ENCODE measurements at regions not wholly inside any gene's neighbourhood (a gene's known extent, or its start where the extent isn't known, plus 50 kb on each side); places are given as distances from the start of the nearest gene placed in this dataset.

DNA sequence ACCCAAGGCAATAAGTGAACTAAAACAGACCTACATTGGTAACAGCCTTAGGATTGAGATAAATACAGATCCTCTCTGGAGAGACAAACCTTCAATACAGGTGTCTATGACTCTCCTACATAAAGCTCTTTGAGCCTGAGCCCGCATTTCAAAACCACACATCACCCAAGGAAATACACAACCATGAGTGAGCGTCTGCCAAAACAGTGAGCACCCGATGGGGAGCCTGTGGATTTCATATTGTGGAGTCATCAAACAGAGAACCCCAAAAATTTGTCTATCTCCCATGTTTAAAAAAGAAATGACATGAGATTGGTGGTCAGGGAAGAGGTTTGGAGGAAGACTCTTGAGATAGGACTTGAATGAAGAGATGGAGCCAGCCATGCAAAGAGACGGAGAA is 102.2 kb upstream of the LHX1 start:
- no peak overlapping the region for H3K4me3 ChIP-seq (ENCODE audit: low read length)
- TF ChIP-seq, protein P1, sequence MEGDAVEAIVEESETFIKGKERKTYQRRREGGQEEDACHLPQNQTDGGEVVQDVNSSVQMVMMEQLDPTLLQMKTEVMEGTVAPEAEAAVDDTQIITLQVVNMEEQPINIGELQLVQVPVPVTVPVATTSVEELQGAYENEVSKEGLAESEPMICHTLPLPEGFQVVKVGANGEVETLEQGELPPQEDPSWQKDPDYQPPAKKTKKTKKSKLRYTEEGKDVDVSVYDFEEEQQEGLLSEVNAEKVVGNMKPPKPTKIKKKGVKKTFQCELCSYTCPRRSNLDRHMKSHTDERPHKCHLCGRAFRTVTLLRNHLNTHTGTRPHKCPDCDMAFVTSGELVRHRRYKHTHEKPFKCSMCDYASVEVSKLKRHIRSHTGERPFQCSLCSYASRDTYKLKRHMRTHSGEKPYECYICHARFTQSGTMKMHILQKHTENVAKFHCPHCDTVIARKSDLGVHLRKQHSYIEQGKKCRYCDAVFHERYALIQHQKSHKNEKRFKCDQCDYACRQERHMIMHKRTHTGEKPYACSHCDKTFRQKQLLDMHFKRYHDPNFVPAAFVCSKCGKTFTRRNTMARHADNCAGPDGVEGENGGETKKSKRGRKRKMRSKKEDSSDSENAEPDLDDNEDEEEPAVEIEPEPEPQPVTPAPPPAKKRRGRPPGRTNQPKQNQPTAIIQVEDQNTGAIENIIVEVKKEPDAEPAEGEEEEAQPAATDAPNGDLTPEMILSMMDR (conservative IDR thresholded peaks at IDR 0.05; ENCODE audit: low read depth, low read length): no peak
- DNase-seq (ENCODE audit: low read depth): no peak

DNA sequence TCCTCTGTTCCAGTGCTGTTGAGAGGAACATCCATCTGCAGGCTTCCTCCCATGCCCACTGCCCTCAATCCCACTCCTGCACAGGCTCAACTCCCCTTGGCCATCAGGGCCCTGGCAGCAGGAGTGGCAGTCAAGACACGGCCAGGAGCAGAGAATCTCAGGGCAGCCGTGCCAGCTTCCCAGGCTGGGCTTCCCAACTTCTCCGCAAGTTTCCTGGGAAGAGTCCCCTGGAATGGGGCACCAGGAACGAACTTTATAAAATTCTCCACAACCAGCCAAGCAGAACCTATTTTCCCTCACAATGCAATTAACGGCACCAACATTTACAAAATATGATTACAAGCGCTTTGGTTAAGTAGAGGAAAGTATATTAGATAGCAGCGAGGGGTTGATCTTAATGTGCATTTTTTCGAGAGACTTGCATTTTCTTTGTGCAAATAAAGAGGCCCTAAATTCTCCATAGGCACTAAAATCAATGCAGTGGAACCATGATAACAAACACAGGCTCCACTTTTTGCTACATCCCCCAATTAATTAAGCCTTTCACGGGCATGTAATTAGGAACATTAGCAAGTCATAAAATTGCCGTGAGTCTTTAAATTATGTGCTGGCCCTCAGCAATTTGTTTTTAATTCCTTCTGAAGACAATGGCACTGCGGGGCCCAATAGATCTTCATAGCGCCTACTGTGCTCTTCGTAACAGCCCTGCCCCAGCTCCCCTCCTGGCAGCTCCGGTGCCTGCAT is 99.9 kb upstream of the LHX1 start:
- TF ChIP-seq, protein P1 (conservative IDR thresholded peaks at IDR 0.05; ENCODE audit: low read depth, low read length): no peak
- DNase-seq (ENCODE audit: low read depth): no peak
- H3K4me3 ChIP-seq (ENCODE audit: low read length): no peak overlapping the region

DNA sequence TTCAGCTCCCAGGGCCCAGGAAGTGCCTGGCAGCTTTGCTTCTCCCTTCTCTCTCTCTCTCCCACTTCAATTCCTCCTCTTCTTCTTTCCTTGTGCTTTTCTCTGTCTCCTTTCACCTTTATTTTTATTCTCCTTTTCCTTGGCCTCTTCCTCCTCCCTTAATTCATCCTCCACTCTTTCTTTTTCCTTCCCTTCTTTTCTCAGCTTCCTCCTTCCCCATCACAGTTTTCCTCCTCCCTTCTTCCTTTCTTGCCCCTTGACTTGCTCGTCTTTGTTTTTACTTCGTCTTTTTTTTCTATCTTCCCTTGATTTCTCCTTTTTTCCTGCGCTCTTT is 99.4 kb upstream of the LHX1 start:
- H3K4me3 ChIP-seq (ENCODE audit: low read length): no peak overlapping the region
- TF ChIP-seq, protein P1 (conservative IDR thresholded peaks at IDR 0.05; ENCODE audit: low read depth, low read length): no peak
- no peak for DNase-seq (ENCODE audit: low read depth)

DNA sequence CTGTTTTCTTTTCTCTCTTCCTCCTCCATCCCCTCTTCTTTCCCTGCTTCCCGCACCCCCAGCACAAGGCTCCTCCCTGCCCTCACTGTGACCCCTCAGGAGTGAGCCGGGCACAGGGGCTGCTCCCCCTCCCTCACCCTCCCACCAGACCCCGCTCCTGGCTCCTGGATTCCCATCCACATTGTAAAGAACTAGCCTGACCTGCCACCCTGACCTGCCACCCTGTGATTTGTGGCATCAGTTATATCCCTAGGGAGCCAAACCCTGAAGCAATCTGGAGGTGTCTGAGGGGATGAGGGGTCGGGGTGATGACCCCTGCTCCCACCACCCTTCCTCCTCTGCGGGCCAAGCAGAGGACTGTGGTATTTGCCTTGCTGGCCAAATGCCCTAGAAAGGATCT is 98.0 kb upstream of the LHX1 start:
- TF ChIP-seq, protein P1 (conservative IDR thresholded peaks at IDR 0.05; ENCODE audit: low read depth, low read length): no peak
- no peak for DNase-seq (ENCODE audit: low read depth)
- no peak overlapping the region for H3K4me3 ChIP-seq (ENCODE audit: low read length)

DNA sequence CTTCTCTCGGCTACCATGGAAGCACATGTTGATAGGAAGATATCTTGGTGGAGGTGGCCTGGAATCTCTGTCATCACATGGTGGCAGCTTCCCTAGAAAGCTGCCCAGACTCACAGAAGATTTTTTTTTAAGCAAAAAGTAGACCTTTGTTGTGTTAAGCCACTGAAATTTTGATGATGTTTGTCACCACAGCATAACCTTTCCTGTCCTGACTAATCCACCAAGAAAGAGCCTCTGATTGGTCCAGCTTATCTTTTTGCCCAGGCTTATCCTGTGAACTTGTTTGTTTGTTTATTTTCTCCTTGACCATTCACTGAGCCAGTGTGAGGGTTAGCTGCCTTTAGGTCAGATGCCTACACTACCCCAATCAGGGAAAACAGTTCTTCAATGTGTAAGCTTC is 96.5 kb upstream of the LHX1 start:
- TF ChIP-seq, protein P1 (conservative IDR thresholded peaks at IDR 0.05; ENCODE audit: low read depth, low read length): no peak
- H3K4me3 ChIP-seq (ENCODE audit: low read length): no peak overlapping the region
- no peak for DNase-seq (ENCODE audit: low read depth)

DNA sequence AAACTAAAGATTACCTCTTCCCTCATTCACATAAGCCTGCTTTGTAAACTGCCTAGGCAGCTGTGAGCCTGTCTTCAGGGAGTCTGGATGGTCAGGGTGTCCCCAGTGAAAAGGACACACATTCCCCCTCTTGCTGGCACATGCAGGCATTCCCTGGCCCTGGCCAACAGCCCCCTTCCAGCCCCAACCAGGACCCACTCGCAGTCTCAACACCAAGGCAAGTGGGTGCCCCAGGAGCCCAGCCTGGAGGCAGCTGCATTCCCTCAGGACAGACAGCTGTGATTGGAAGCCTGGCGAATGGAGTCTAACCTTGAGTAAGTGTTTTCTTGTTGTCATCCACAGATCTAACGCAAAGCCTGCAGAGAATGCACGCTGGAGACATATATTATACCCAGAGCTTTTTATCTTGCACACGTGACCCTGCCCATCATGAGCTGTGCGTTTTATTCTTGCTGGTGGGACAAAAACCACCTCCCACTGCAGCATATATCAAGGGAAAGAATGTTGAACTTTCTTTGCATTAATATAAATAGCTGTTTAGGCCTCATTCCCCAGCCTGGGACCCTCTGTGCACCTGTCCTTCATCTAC is 95.0 kb upstream of the LHX1 start:
- H3K4me3 ChIP-seq (ENCODE audit: low read length): no peak overlapping the region
- DNase-seq (ENCODE audit: low read depth): no peak
- TF ChIP-seq, protein P1 (conservative IDR thresholded peaks at IDR 0.05; ENCODE audit: low read depth, low read length): no peak

DNA sequence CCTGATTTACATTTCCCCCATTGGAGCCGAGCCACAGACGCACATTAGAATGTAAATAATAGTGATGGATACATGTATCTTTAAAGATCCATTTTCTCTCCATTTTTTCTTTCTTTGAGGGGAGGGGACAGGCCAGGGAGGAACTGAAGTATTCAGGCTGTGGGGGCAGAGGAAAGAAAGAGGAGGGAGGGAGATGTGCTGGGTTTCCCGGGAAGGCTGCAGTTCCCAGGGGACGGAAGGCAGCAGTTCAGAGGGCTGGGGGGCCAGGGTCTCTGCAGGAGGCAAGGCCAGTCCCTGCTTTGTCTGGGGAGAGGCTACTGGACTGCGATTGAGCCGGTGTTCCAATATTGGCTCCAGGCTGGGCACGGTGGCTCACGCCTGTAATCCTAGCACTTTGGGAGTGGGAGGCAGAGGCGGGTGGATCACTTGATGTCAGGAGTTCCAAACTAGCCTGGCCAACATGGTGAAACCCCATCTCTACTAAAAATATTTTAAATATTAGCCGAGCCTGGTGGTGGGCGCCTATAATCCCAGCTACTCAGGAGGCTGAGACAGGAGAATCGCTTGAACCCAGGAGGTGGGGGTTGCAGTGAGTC is 94.2 kb upstream of the LHX1 start:
- no peak overlapping the region for H3K4me3 ChIP-seq (ENCODE audit: low read length)
- no peak for DNase-seq (ENCODE audit: low read depth)
- TF ChIP-seq, protein P1 (conservative IDR thresholded peaks at IDR 0.05; ENCODE audit: low read depth, low read length): no peak

Measured in retinal pigment epithelial cell (primary cell).